ENCODE measurements at regions not wholly inside any gene's neighbourhood (a gene's known extent, or its start where the extent isn't known, plus 50 kb on each side); places are given as distances from the start of the nearest gene placed in this dataset.

GRCh38 chr4:175411251-175411650 lies 400.8 kb downstream of the GPM6A start:
- TF ChIP-seq CREM (CRISPR knock-in tag; IDR thresholded peaks at IDR 0.05) (no peak), CTCF (IDR thresholded peaks at IDR 0.05) (no peak), ZBTB43 (CRISPR knock-in tag; IDR thresholded peaks at IDR 0.05) (no peak), ATF6 (CRISPR knock-in tag; IDR thresholded peaks at IDR 0.05) (no peak)

All from WTC11 (cell line).